ENCODE measurements at regions not wholly inside any gene's neighbourhood (a gene's known extent, or its start where the extent isn't known, plus 50 kb on each side); places are given as distances from the start of the nearest gene placed in this dataset.

DNA sequence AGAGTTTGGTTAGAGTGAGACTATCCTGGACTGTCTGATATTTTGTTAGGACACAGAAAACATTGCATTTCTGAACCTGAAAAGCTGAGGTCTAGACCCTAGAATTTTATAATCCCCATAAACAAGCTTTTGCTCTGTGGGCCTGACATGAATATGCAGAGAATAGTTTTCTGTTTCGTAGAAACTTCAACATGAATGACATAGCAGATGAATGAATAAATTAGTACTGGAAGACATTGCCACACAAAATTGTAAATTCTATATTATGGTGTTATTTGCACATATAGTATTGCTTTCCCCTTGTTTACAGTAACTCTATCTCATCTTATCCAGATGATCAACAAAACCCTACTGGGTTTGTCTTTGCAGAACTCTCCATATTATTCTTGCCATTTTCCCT is 54.9 kb upstream of the MAML3 start:
- DNase-seq (ENCODE audit: low spot score, unreplicated experiment): no peak
- Mint-ChIP-seq H3K4me1 (ENCODE audit: low read depth) (peaks cover 8% of the 10 kb centered on the region), H3K9me3 (ENCODE audit: low read depth) (no peaks in the 10 kb centered on the region), H3K27ac (no peak overlapping the region), H3K36me3 (ENCODE audit: insufficient read depth) (no peaks in the 10 kb centered on the region), H3K27me3 (no peaks in the 10 kb centered on the region), H3K4me3 (ENCODE audit: low read depth) (no peak overlapping the region)
- TF ChIP-seq, protein P1, sequence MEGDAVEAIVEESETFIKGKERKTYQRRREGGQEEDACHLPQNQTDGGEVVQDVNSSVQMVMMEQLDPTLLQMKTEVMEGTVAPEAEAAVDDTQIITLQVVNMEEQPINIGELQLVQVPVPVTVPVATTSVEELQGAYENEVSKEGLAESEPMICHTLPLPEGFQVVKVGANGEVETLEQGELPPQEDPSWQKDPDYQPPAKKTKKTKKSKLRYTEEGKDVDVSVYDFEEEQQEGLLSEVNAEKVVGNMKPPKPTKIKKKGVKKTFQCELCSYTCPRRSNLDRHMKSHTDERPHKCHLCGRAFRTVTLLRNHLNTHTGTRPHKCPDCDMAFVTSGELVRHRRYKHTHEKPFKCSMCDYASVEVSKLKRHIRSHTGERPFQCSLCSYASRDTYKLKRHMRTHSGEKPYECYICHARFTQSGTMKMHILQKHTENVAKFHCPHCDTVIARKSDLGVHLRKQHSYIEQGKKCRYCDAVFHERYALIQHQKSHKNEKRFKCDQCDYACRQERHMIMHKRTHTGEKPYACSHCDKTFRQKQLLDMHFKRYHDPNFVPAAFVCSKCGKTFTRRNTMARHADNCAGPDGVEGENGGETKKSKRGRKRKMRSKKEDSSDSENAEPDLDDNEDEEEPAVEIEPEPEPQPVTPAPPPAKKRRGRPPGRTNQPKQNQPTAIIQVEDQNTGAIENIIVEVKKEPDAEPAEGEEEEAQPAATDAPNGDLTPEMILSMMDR (IDR thresholded peaks at IDR 0.05; ENCODE audit: unreplicated experiment): no peak

All from progenitor cell of endocrine pancreas (in vitro differentiated cells).